Body of pancreas (tissue), 4 donors: ENCODE measurements at regions not wholly inside any gene's neighbourhood (a gene's known extent, or its start where the extent isn't known, plus 50 kb on each side); places are given as distances from the start of the nearest gene placed in this dataset.

Source experiments
- ATAC-seq: fragments of 150-250 bp; one replicate; pipeline ENCODE4 v1.9.1; 2016
- DNase-seq, 4 donors: peaks; one replicate each; pipeline ENCODE4 v3.0.0-alpha.2; 2019
- H3K27ac ChIP-seq, 4 donors: fragments of 200-600 bp; sonication (generic); 1 replicate in 3 of 4; 2 replicates in 1 of 4; pipeline versions ENCODE4 v1.5.1 to v1.6.1; 2016 to 2019; ENCODE audit warnings: mild to moderate bottlenecking in 1 of 4, mixed read lengths in 1 of 4, moderate library complexity in 1 of 4
- H3K27me3 ChIP-seq, 2 donors: fragments of 200-600 bp; sonication (generic); one replicate each; pipeline ENCODE4 v1.6.0; 2016; ENCODE audit warnings: mild to moderate bottlenecking in 1 of 2
- H3K36me3 ChIP-seq, 2 donors: fragments of 200-600 bp; sonication (generic); replicated peaks in 1 of 2; 2 replicates each; pipeline ENCODE4 v1.5.1; 2016; ENCODE audit warnings: low read depth in 2 of 2; ENCODE audit not compliant: insufficient read depth in 1 of 2
- H3K4me1 ChIP-seq: fragments of 200-600 bp; sonication (generic); one replicate; pipeline ENCODE4 v1.6.0; 2016
- H3K4me3 ChIP-seq, 2 donors: fragments of 200-600 bp; sonication (generic); 1 replicate in 1 of 2; 2 replicates in 1 of 2; pipeline ENCODE4 v1.5.1; 2016 to 2019
- H3K9me3 ChIP-seq, 3 donors: fragments of 200-600 bp; sonication (generic); 1 replicate in 2 of 3; 2 replicates in 1 of 3; pipeline ENCODE4 v1.5.1; 2016
- CTCF ChIP-seq, 7 experiments: fragments of 450-650 bp in 4 of 7; fragments of 200-600 bp in 3 of 7; sonication (generic) in 3 of 7; IDR thresholded peaks; one replicate each; pipeline ENCODE4 v1.5.1; 2016 to 2019; ENCODE audit warnings: antibody characterized with exemption in 7 of 7
- POLR2A ChIP-seq, 3 donors: fragments of 450-650 bp; IDR thresholded peaks; one replicate each; pipeline ENCODE4 v1.6.1; 2016; ENCODE audit warnings: antibody characterized with exemption in 3 of 3, mild to moderate bottlenecking in 2 of 3
- WGBS, 2 donors: methylation state at CpG; one replicate each; pipeline ENCODE4 v1.1.5; 2017; 5-methylcytosine and 5-hydroxymethylcytosine counted together
- intact Hi-C: fragments of 100-400 bp; cut with DNase I; formaldehyde crosslinking; loops from one replicate; pipeline ENCODE4 v1.15.1; 2023

DNA sequence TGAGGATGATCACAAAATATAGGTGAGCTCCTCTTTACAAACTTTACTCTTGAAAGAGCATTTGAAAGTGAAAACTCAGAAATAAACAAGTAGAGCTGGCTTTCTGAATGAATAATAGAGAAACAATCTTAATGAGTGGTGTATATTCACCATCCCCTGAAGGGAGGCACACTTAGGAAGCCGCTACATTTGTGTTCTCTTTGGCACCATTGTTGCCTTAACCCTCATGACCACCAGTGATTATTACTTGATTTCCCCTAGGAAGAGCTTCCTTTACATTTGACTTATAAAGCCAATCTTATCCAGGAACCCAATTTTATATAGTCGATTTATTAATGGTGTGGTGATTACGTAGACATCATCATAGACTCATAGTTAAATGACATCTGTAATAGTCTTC lies 883.9 kb downstream of the TBL1XR1 start:
- ATAC-seq (no peak), DNase-seq (no peak)
- TF ChIP-seq POLR2A (IDR thresholded peaks at IDR 0.05) (no peak), CTCF (IDR thresholded peaks at IDR 0.05) (no peak)
- Histone ChIP-seq H3K9me3 (no peaks in the 10 kb centered on the region), H3K27me3 (no peaks in the 10 kb centered on the region), H3K36me3 (no peaks in the 10 kb centered on the region), H3K27ac (no peak overlapping the region), H3K4me3 (no peak overlapping the region), H3K4me1 (no peaks in the 10 kb centered on the region)
- intact Hi-C loops = no loop called here
- 46 to 81% methylated on average over 3 of the region's 3 CpGs for WGBS, 2 donors

DNA sequence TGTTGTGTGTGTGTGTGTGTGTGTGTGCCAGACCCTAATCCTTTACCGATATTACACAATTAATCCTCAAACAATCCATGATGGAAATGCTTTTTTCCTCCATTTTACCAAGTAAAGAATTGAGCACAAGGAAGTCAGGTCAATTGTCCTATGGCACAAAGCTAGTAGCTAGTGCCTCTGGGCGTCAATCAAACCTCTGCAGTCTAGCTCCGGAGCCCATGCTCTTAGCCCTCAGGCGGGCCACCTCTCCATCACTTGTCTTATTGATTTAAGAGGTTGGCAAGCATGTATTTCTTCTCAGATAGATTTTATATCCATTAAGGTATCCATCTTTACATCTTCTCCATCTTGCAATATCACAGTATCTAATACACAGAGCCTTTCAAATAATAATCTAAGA lies 886.6 kb downstream of the TBL1XR1 start:
- DNase-seq (no peak), ATAC-seq (no peak)
- Histone ChIP-seq H3K4me1 (no peaks in the 10 kb centered on the region), H3K36me3 (no peaks in the 10 kb centered on the region), H3K4me3 (no peak overlapping the region), H3K9me3 (no peaks in the 10 kb centered on the region), H3K27ac (no peak overlapping the region), H3K27me3 (no peaks in the 10 kb centered on the region)
- TF ChIP-seq POLR2A (IDR thresholded peaks at IDR 0.05) (no peak), CTCF (IDR thresholded peaks at IDR 0.05) (no peak)
- 74 to 76% methylated on average over 4 of the region's 4 CpGs for WGBS, 2 donors
- intact Hi-C loops = no loop called here

- TF ChIP-seq POLR2A (IDR thresholded peaks at IDR 0.05) (no peak), CTCF (IDR thresholded peaks at IDR 0.05) (no peak)
- intact Hi-C loops = no loop called here
- DNase-seq (no peak), ATAC-seq (no peak)
- H3K27me3 ChIP-seq = no peaks in the 10 kb centered on the region
- H3K4me3 ChIP-seq = no peak overlapping the region
- H3K36me3 ChIP-seq = no peaks in the 10 kb centered on the region
- no peak overlapping the region for H3K27ac ChIP-seq
- WGBS, 2 donors = 85 to 91% methylated on average over 2 of the region's 2 CpGs
- H3K4me1 ChIP-seq = no peaks in the 10 kb centered on the region
- H3K9me3 ChIP-seq = no peaks in the 10 kb centered on the region
Measured at GRCh38 chr3:176302271-176302670, 895.0 kb downstream of the TBL1XR1 start.

- intact Hi-C loops = no loop called here
Measured at GRCh38 chr3:176296066-176296597, 901.1 kb downstream of the TBL1XR1 start.

More at GRCh38 chr3:176296066-176296597, 901.1 kb downstream of the TBL1XR1 start:
- no peaks in the 10 kb centered on the region for H3K9me3 ChIP-seq
- ATAC-seq (no peak), DNase-seq (no peak)
- WGBS, 2 donors = 79% methylated on average over 1 of the region's 1 CpG
- H3K27ac ChIP-seq = no peak overlapping the region
- no peaks in the 10 kb centered on the region for H3K36me3 ChIP-seq
- no peaks in the 10 kb centered on the region for H3K27me3 ChIP-seq
- no peaks in the 10 kb centered on the region for H3K4me1 ChIP-seq
- H3K4me3 ChIP-seq = no peak overlapping the region
- no peak for TF ChIP-seq CTCF (IDR thresholded peaks at IDR 0.05)
- TF ChIP-seq POLR2A (IDR thresholded peaks at IDR 0.05) = no peak
